CD4-positive, alpha-beta T cell treated with Interferon gamma for 1 hour (primary cell): ENCODE measurements at regions not wholly inside any gene's neighbourhood (a gene's known extent, or its start where the extent isn't known, plus 50 kb on each side); places are given as distances from the start of the nearest gene placed in this dataset.

Experiments
- DNase-seq: peaks from one replicate; pipeline ENCODE4 v3.0.0-alpha.2; 2020

GRCh38 chr1:198865319-198865718, 226.5 kb downstream of the PTPRC start:
- DNase-seq, result no peak

DNA sequence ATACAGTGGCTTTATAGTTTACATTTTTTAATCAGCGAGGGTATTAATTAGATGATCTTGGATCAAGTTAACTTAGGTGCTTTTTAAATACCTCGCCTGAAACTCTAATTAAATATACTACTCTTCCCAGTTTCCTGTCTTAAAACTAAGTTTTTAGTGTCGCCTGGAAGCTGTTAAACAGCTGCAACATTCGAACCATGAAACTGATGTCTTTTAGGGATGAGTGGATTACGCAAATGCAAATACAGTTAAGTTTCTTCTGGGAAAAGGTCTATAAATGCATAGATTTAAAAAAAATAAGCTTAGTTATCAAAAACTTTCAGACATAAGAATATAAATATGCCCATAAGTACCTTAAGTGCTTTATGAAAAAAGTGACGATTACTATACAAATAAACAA, 228.3 kb downstream of the PTPRC start:
- no peak for DNase-seq

DNA sequence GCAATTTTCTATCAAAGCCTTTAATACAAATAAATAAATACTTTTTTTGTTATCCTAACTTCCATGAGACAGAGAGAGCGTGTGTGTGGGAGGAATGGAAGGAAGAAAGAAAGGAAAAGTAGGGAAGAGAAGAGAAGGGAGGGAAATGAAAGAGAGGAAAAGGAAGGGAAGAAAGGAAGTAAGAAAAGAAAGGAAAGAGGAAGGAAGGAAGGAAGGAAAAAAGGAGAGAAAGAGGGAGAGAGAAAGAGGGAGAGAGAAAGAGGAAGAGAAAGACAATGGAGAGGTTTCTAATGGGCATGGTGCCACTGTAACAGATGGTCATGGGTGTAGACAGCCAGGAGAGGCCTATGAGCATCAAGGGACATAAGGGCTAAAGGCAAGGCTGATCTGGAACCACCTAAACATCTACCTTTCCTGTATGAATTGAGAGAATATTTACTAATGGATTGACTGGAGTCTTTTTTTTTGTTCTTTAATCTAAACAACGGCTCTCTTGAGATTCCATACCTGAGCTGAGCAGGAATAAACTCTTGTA, 234.9 kb downstream of the PTPRC start:
- DNase-seq, result no peak

DNA sequence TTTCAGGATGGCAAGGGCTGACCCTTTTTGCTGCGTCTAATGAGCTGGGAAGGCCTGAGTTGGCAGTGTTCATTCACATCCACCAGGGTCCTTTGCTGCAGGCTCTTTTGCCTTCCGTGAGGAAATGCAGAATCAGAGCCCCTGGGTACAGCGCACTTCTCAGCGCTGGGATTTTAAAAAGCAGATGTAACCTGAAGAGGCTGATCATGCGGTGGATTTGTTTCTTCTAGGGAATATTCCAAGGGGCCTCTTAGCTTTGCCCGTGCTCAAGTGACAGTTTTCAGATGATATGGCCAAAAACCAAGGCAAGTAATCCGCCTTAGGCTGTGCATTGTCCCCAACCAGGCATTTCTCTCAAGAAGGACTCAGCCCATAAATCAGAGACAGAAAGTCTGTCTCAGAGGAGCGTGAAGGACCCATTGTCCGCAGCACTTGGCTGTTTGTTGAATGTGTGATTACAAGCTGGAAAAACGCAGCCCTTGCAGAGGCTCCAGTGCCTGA, 237.6 kb downstream of the PTPRC start:
- no peak for DNase-seq

- DNase-seq, result no peak
These were observed 239.7 kb downstream of the PTPRC start for GRCh38 chr1:198878566-198878965.

DNA sequence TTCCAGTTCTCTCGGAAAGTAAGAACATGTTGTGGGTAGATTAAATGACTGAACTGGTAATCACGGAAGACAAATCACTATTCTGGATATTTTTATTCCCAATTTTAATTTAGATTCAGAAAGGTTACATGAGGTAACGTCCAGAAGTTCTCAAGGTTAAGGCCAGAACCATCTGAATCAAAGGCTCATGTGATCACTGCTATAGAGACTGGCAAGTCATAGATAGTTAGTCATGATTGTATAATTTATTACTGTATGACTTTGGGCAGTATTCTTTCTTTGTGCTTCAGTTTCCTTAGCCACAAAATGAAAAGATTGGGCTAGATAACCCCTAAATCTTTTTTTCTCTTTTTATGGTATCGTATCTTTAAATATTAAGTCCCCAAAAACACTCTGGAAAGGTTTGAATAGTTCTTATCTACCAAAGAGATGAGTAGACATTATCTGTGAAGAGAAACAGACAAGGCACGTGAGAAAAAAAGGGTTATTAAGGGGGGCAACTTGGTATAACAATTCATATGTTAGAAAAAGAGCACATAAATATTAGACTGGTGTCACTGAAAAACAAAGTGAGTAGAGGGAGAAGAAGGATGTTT, 241.0 kb downstream of the PTPRC start:
- DNase-seq, result no peak

DNA sequence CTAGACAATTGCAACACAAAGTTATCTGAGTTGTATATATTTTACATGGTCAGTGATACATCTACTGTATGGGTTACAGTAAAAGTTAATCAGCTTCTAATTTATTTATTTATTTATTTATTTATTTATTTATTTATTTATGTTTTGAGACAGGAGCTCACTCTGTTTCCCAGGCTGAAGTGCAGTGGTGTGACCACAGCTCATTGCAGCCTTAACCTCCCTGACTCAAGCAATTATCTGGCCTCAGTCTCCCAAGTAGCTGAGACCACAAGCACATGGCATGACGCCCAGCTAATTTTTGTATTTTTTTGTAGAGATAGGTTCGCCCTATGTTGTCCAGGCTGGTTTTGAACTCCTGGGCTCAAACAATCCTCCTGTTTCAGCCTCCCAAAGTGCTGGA, 241.6 kb downstream of the PTPRC start:
- DNase-seq, result no peak

GRCh38 chr1:198880818-198881597, 242.2 kb downstream of the PTPRC start:
- no peak for DNase-seq

GRCh38 chr1:198883184-198883583, 244.3 kb downstream of the PTPRC start:
- no peak for DNase-seq

GRCh38 chr1:198887866-198888265, 249.0 kb downstream of the PTPRC start:
- DNase-seq, result no peak

- no peak for DNase-seq
These were observed 249.6 kb downstream of the PTPRC start for GRCh38 chr1:198888379-198888943.

DNA sequence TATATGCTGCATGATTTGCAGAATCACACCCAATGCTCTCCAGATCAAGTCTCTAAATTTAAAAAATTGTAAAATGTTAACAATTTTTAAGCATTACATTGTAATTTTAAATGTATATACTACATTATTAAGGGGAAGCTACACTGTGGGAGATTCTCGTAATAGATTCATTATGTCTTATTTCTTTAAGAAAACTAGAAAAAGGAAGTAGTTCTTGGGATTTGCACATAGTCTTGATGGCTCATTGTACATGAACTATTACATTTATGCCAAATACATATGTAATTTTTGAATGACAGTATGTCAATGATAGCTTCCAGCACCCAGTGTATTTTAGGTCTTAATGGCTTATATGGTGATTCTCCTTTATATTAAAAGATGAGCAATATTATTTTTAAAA, 250.3 kb downstream of the PTPRC start:
- DNase-seq, result no peak

GRCh38 chr1:198889749-198890148, 250.9 kb downstream of the PTPRC start:
- no peak for DNase-seq

GRCh38 chr1:198890214-198890930, 251.5 kb downstream of the PTPRC start:
- no peak for DNase-seq

DNA sequence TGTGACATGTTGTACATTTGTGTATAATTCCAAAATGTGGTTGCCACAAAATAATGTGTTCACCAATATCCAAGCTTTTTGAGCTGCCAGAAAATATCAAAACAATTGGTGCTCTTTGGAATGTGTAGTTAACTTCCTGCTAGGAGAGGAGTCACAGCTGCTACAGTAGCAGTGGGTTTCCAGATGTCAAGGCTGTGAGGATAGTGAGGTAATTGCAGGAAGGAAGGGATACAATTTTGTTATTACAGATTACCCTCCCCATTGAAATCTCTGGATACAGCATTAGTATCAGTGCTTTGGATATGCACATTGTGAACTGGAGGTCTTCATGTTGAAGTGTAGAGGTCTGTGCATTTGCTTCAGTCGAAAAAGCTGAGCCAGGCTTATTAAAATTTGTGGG, 253.2 kb downstream of the PTPRC start:
- DNase-seq, result no peak

DNA sequence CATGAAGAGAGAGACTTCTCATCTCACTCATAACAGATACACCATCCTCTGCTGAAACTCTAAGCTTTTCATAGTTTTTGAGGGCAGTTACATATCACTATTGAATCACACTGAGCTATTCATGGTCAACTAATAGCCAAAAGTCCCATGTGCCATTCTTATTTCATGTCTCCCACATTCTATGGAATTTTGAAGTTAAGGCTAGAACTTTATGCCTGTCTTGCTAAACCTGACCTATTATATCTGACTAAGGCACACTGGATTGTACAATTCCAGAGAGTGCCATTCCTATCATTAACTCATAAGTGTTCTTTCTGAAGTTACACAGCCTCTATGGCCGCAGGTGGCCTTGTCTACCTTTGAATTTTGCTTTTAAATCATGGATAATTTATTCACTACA, 254.3 kb downstream of the PTPRC start:
- no peak for DNase-seq

DNA sequence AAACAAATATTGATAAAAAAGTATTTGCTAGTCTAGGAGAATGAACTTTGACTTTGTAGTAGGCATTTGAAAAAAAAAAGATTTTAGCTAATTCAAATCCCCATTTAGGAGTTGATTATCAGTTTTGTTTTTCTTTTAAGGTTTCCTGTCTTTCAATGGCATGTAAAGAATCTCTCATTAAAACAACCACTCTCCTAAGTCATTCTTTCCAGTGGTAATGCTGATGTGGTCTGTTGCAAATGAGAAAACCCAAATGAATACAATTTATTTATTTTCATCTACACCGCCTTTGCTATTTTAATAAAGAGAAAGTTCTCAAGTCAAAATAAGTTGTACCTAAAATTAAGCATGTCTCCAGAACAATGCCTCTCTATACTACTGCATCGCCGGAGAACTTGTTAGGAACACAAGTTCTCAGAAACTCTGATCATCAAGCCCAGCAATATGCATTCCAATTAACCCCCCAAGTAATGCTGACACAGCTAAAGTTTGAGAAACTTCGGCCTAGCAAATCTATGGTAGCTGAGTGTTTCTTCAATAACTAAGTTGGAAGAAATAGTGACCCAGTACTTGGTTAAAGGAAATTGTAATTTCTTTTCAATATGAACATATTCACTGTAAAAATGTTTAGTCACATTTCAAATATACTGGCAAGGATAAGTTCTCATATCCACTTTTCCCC, 255.1 kb downstream of the PTPRC start:
- DNase-seq, result no peak

DNA sequence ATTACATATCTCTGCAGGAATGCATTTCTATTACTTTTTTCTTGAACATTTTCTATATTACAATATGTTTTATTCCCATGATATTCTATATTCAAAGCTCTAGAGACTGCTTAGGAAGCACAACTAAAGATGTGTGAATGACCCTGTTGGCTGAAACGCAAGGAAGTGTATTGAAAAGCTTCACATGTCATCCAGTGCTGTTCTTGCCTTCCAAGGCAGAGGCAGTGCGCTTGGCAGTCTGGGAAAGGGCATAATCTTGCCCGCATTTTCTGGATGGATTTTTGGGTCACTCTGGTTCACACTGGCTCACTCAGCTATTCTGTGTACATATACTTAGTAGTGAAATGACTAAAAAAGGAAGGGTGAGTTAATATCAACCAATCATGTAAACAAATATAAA, 262.4 kb downstream of the PTPRC start:
- DNase-seq, result no peak

GRCh38 chr1:198902655-198903054, 263.8 kb downstream of the PTPRC start:
- no peak for DNase-seq

DNA sequence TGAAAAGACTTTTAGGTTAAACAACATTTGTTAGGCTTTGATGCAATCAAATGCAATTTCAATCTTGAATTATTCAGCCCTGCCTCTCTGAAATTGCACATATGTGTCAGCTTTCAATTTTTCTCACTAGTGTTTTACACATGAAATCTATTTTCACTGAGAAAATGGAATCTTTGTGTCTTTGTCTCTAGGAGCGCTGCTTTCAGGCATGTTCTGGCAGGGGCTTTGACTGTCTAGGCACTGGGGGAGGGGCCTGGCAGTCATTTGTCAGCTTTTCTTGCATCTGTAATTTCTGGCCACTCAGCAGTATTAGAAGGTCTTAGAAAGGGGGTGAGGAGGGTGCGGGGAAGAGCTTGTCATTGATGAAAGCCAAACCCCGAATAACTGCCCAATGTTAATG, 264.4 kb downstream of the PTPRC start:
- no peak for DNase-seq

DNA sequence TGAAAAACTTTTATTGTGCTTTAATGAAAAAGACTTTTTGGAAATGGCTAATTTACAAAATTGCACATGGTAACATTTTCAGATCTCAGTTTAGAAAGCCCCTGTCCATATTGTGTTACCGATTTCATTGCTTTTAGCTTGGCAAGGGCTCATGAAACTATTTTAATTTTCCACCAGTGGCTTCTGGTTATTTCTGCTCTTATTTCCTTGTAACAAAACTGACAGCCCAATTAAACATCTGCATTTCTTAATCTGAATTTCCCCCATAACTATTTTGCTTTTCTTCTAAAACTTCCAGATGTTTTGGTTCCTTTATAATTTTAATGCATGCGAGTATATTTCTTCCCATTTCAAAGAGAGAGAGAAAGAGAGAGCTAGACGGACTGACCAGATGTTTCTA, 264.8 kb downstream of the PTPRC start:
- DNase-seq, result no peak

DNA sequence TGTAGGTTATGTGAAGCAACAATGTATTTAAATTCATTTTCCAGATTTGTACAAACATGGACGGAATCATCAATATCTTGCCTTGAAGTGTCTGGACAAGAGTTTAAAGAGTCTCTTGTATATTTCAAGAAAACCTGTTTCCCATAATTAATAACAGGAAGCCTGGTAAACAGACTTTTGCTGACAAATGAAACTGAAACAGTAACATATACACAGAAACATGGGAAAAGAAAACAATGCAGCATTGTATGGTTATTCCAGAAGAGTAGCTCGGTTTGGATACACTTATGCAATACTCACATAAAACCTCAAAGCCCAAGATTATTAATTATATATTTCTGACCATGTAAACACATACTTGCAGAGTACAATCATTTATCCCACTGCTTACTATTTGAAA, 265.5 kb downstream of the PTPRC start:
- no peak for DNase-seq
